RPMI7951 (cell line): ENCODE measurements at regions not wholly inside any gene's neighbourhood (a gene's known extent, or its start where the extent isn't known, plus 50 kb on each side); places are given as distances from the start of the nearest gene placed in this dataset.
"Not testable (repeated sequence)": the region's sequence is repeated elsewhere in the genome, so short reads cannot be mapped to it uniquely, and the experiment has no call there.

Source experiments
- DNase-seq: peaks from one replicate; pipeline ENCODE4 v3.0.0-alpha.2; 2012; ENCODE audit warnings: low read depth

DNA sequence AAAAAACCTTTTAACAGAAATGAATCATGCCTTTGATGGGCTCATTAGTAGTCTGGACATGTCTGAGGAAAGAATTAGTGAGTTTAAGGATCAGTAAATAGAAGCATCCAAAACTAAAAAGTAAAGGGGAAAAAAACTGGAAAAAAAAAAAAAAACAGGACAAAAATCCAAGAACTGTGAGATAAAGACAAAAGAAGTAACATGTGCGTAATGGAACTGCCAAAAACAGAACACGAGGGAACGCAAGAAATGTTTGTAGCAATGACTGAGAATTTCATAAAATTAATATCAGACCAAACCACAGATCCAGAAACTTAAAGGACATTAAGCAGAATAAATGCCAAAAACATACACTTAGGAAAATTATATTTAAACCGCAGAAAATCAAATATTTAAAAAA, 77.4 kb downstream of the MS4A13 start:
- DNase-seq = no peak

DNA sequence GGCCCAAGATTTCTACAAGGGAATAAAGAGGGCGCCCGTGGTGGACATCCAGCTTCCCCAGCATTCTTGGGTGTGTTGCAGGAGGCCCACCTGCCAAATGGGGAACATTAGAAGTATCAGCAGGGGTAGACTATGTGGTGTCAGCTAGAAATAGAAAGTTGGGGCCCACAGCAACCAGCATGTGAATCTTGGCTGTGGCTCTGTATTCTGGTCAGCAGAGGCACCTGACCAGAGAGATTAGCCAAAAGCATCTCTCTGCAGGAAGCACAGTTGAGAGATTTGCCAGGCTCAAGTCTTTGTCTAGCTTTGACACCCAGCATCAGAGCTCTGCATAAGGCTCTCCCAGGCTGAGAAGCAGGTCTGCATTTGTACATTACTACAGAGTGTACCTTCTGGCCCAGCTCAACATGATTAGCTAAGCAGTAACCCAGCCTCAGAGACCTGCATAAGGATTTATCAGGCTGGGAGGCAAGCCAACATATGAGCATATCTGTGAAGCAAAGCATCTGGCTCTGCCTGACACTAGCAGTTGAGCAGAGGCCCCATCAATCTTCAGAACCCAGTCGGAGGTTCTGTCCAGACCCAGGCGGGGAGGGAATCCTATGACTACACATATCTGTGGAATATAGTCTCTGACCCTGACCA, 79.9 kb downstream of the MS4A13 start:
- no peak for DNase-seq

GRCh38 chr11:60607483-60607882, 91.9 kb upstream of the MS4A8 start:
- no peak for DNase-seq

DNA sequence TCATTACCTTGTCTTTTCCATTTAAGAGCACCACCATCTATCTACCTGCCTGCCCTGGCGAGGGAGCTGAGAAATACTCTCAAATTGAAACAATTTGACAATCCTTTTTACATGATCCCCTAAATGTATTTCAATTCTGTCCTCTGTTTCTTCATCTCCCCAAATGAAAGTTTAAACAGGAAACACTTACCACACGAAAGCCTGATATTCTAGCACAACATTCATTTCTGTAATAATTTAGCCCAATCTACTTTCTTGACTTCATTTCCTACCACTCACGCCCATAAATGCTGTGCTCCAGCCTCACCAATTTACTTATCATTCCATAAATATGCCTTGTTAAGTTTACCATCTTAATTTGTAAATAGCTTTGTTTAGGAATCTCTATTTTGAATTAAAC, 89.8 kb upstream of the MS4A8 start:
- DNase-seq = no peak

DNA sequence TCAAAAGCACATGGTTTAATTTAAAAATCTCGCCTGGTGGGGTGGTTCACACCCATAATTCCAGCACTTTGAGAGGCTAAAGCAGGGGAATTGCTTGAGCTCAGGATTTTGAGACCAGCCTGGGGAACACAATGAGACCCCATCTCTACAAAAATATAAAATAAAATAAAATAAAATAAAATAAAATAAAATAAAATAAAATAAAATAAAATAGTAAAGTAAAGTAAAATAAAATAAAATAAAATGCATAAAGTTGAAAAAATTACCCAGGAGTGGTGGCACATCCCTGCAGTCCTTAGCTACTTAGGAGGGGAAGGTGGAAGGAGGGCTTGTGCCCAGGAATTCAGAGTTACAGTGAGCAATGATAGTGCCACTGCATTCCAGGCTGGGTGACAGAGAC, 88.7 kb upstream of the MS4A8 start:
- DNase-seq = no peak

DNA sequence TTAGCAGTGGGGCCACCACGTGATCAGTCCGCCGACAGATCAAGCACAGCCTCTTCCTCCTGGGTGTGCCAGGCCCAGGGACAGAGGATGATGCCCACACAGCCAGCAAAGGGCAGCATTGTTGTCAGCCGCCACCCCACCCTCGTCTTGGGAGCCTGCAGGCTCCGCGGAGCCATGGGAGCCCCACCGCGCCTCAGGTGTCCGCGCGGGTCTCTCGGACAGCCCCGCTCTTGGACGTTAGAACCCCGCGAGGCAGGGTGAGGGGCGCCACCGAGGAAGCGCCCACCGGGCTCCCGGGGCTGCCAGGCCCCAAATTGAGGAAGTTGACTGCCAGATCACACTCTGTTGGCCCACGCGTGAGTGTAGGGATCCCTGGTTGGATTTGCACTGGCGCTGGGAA, 83.9 kb upstream of the MS4A8 start:
- DNase-seq = no peak

DNA sequence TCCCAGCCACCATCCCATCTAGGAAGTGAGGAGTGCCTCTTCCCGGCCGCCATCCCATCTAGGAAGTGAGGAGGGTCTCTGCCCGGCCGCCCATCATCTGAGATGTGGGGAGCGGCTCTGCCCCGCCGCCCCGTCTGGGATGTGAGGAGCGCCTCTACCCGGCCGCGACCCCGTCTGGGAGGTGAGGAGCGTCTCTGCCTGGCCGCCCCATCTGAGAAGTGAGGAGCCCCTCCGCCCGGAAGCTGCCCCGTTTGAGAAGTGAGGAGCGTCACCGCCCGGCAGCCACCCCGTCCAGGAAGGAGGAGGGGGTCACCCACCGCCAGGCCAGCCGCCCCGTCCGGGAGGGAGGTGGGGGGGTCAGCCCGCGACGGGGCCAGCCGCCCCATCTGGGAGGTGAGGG, 77.5 kb upstream of the MS4A8 start:
- DNase-seq = not testable (repeated sequence)

DNA sequence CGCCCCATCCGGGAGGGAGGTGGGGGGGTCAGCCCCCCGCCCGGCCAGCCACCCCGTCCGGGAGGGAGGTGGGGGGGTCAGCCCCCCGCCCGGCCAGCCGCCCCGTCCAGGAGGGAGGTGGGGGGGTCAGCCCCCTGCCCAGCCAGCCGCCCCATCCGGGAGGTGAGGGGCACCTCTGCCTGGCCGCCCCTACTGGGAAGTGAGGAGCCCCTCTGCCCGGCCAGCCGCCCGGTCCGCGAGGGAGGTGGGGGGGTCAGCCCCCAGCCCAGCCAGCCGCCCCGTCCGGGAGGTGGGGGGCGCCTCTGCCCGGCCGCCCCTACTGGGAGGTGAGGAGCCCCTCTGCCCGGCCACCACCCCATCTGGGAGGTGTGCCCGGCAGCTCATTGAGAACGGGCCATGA, 76.6 kb upstream of the MS4A8 start:
- not testable (repeated sequence) for DNase-seq

DNA sequence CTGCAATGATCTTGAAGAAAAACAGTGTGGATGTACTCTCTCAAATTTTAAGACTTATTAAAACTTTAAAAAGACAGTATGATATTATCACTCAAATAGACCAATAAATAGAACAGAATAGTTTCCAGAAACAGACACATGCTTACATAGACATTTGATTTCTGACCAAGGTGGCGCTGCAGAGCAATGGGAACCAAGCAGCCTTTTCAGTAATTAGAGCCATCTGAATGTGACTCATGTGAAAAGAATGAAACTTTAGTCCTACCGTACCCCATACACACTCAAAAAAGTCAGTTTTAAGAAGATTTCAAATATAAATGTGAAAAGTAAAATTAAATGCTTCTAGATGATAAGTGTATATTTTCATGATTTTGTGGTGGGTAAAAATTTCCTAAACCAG, 74.2 kb upstream of the MS4A8 start:
- DNase-seq = peak; percentile 73

DNA sequence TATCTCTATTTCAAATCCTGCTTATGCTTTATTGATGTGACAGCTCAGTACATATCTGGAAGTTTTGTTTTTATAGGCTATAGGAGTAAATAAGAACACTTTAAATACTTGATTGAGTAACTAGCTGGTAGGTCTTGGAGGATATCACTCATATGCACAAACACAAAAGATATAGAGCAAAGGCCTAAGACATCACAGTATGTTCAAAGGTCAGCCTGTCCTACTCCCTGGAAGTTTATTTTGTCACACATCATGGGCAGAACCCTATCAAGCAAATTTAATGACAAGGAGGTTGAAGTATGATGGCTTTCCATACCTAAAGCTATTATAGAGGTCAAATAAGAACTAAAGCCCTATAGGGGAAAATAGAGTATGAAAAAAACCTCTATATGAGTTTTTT, 70.0 kb upstream of the MS4A8 start:
- DNase-seq = no peak

- DNase-seq = no peak
Observed at GRCh38 chr11:60631944-60632343, 67.5 kb upstream of the MS4A8 start.

GRCh38 chr11:60633645-60634044, 65.8 kb upstream of the MS4A8 start:
- DNase-seq = no peak

DNA sequence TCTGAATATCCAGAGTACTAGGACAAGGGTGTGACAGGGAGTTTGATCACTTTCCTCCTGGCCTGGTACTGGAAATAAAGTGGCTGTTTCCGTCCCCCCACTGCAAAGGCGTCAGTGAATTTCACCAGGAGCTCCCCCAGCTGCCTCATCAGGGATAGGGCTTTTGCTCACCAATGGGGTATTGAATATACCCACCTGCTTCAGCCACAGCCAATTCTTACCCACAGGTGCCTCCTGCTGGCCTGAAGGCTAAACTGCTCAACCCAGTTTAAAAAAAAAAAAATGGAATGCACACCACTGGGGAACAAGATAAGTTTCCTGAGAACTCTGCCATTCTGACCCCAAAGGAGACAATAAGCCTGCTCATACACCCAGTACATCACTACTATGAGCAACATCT, 65.3 kb upstream of the MS4A8 start:
- no peak for DNase-seq

DNA sequence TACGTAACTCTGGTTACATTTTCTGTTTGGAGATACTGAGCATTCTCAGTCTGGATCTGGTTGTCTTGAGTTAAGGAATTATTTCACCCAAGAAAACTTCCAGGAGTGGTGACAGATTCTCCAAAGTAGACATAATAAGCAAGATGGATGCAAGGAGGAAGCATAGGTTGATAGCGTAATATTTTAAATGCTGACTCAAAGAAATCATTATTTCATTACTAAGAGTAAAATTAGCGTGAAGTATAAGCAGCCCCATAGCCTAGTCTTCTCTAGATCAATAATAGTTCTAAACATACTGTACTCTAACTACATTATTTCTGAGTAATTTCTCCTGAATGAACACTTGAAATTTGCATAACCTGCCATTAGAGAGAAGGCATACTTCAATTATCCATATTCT, 57.5 kb upstream of the MS4A8 start:
- DNase-seq = no peak

DNA sequence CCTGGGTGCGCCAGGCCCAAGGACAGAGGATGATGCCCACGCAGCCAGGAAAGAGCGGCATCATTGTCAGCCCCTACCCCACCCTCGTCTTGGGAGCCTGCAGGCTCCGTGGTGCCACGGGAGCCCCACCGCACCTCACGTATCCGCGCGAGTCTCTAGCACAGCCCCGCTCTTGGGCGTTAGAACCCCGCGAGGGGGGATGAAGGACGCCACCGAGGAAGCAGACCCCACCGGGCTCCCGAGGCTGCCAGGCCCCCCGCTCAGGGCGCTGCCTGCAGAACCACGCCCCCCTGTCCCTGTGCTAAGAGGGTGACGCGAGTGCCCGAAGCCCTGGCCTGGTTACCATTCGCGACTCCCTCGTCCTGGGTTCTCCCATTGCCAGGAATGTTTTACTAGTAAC, 52.3 kb upstream of the MS4A8 start:
- DNase-seq = no peak
